Right cardiac atrium (tissue), 5 donors: ENCODE measurements at regions not wholly inside any gene's neighbourhood (a gene's known extent, or its start where the extent isn't known, plus 50 kb on each side); places are given as distances from the start of the nearest gene placed in this dataset.

Source experiments
- ATAC-seq, 2 donors: fragments of 200-7000 bp; cut with Tn5 transposase; one replicate each; pipeline versions ENCODE4 v1.8.0 to v1.9.1; 2020; ENCODE audit warnings: moderate library complexity in 2 of 2, mild to moderate bottlenecking in 1 of 2
- DNase-seq, 3 donors: peaks; one replicate each; pipeline ENCODE4 v3.0.0-alpha.2; 2020
- H3K27ac ChIP-seq: one replicate; pipeline ENCODE4 v1.5.1; 2013; ENCODE audit warnings: mild to moderate bottlenecking, low read length, control low read depth, moderate library complexity
- H3K27me3 ChIP-seq: one replicate; pipeline ENCODE4 v1.6.1; 2013; ENCODE audit not compliant: control insufficient read depth, insufficient read depth
- H3K4me1 ChIP-seq: one replicate; pipeline ENCODE4 v1.6.1; 2013; ENCODE audit warnings: low read length; ENCODE audit not compliant: control insufficient read depth, insufficient read depth
- H3K4me3 ChIP-seq: one replicate; pipeline ENCODE4 v1.5.1; 2013; ENCODE audit warnings: low read length, control low read depth
- H3K9me3 ChIP-seq: one replicate; pipeline ENCODE4 v1.6.1; 2013; ENCODE audit warnings: low read length; ENCODE audit not compliant: control insufficient read depth
- WGBS: extraction: QIAGEN DNeasy Blood & Tissue Kit; methylation state at CpG from one replicate; pipeline ENCODE4 v1.1.7; 2013; 5-methylcytosine and 5-hydroxymethylcytosine counted together
- intact Hi-C, 4 donors: fragments of 100-400 bp; cut with DNase I; formaldehyde crosslinking; loops; one replicate each; pipeline versions ENCODE4 v1.11.0 to v1.14.0; 2022 to 2023
- donor health status: healthy with polysubstance abuse.
- donor health status: DM: no; HTN: yes; CAD: no.
- donor health status: DM: no; HTN: no; CAD: no.
- donor health status: DM: no; HTN: yes; CAD: no; lungs with severe emphysema.
- donor health status: DM: yes; HTN: yes; CAD: no.

DNA sequence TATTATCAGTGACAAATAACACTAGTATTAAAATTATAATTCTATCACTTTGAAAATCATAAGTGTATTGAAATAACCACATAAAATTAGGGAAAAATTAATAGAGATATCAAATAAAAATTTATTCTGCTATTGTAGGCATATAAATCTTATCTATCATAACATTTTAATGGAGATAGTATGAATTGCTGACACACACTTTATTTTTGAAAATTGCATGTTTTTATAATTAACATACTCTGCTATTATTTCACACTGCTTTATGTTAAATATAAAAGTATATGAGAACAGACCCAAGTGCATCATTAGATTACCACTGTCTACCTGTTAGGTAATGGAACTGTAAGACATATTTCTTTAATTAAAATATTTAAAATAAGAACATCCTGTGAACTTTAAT lies 2150.2 kb downstream of the ARAP2 start:
- no peaks in the 10 kb centered on the region for H3K4me1 ChIP-seq
- H3K27me3 ChIP-seq, result no peaks in the 10 kb centered on the region
- H3K9me3 ChIP-seq, result no peaks in the 10 kb centered on the region
- intact Hi-C loops, result no loop called here
- no peak overlapping the region for H3K4me3 ChIP-seq
- DNase-seq, result no peak
- no peak for ATAC-seq
- no peak overlapping the region for H3K27ac ChIP-seq

DNA sequence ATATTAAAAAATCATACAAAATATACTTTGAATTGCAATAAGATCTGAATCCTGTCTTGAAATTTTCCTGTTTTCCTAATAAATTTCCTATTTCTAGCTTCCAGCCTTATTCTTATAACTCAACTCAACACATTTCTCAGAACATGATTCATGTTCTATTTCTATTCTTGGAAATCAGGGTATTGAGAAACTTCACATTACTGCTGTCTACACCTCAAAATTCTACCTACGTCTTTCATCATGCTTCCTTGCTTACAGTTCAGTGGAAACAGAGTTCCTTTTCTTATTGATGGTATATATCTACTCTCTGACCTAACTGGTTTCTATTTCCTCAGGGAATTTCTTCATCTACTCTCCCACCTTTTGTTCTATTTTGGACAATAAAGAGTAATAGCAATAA lies 2139.0 kb downstream of the ARAP2 start:
- 54% methylated on average over 1 of the region's 1 CpG for WGBS

DNA sequence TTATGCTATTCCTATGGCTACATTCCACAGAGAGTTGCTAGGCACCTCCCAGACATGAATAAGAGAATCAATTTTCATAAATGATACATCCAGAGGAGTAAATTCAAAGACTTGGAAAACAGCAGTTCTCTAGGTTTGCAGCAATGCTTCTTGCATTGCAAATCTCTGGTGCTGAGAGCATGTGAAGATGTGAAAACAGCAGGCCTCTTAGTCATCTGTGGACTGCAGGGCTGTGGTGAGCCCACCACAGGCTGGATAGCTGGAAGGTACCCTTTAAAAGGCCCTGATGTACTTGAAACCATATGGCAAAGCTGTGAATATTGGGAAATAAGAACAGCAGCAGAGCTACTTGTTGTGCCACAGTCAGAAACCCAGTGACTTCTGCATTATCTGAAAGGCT lies 2135.9 kb downstream of the ARAP2 start:
- intact Hi-C loops, result no loop called here
- Histone ChIP-seq H3K4me1 (no peaks in the 10 kb centered on the region), H3K27me3 (no peaks in the 10 kb centered on the region), H3K9me3 (no peaks in the 10 kb centered on the region), H3K4me3 (no peak overlapping the region), H3K27ac (no peak overlapping the region)
- DNase-seq (no peak), ATAC-seq (no peak)

More for the DNA sequence above, 2139.0 kb downstream of the ARAP2 start:
- no peak for DNase-seq
- Histone ChIP-seq H3K4me3 (no peak overlapping the region), H3K4me1 (no peaks in the 10 kb centered on the region), H3K9me3 (no peaks in the 10 kb centered on the region), H3K27ac (no peak overlapping the region), H3K27me3 (no peaks in the 10 kb centered on the region)
- intact Hi-C loops, result no loop called here
- no peak for ATAC-seq

DNA sequence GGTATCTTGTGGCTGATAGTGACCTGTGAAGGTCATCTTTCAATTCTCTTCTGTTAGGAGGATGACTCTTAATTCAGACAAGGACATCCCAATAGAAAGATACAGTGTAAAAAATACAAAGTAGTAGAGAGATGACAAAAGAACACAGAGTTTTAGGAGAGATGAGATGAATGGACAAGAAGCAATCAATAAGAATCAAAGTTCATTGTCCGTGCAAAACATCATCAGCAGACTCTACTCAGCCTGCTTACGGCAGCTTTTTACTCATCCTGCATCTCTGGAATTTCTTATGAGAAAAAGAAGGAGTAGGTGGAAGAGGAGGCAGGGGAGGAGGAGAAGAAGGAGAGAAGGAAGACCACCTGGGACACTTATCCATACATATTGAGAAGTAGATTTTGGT lies 2131.7 kb downstream of the ARAP2 start:
- 85% methylated on average over 2 of the region's 2 CpGs for WGBS
- H3K4me3 ChIP-seq, result no peak overlapping the region
- no peak for ATAC-seq
- intact Hi-C loops, result no loop called here
- no peaks in the 10 kb centered on the region for H3K4me1 ChIP-seq
- H3K27me3 ChIP-seq, result no peaks in the 10 kb centered on the region
- no peak for DNase-seq
- no peaks in the 10 kb centered on the region for H3K9me3 ChIP-seq
- H3K27ac ChIP-seq, result no peak overlapping the region

DNA sequence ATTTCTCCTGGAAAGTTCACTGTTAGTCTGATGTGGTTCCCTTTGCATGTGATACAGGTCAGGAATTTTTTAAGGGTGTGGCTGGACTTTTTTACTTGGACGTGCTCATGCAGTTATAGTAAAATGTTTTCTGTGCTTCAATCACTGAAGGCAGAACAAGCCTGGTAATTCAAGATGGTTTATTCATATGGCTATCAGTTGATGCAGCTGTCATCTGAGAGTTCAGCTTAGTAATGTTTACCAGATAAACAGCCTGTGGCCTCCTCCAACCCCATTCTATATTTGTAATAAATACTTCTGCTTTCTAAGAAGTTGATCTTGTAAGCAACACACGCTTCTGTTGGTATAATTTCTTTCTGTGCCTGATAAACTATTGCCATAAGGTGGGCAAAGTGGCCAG lies 2105.9 kb downstream of the ARAP2 start:
- Histone ChIP-seq H3K27ac (no peak overlapping the region), H3K9me3 (no peaks in the 10 kb centered on the region), H3K27me3 (no peaks in the 10 kb centered on the region), H3K4me1 (no peaks in the 10 kb centered on the region), H3K4me3 (no peak overlapping the region)
- 52% methylated on average over 2 of the region's 2 CpGs for WGBS
- no peak for ATAC-seq
- no peak for DNase-seq
- intact Hi-C loops, result no loop called here

DNA sequence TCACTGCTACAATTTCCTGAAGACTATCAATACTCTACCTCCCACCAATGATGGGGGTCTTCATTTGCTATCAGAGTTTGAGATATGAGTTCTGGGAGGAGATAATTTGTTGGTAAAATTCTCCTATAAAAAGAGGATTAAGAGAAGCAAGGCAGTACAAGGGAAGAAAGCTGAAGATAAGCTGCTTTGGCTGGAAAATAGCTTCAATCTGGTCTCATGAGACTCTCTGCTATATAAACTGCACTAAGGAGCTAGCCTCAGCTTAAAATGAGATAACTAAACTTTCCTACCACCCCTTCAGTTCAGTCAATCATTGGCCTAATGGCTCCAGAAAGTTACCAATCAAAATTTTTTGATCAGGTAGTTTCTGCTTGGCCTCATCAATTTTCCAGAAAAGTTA lies 2105.0 kb downstream of the ARAP2 start:
- Histone ChIP-seq H3K9me3 (no peaks in the 10 kb centered on the region), H3K27ac (no peak overlapping the region), H3K4me3 (no peak overlapping the region), H3K4me1 (no peaks in the 10 kb centered on the region), H3K27me3 (no peaks in the 10 kb centered on the region)
- intact Hi-C loops, result no loop called here
- DNase-seq (no peak), ATAC-seq (no peak)

DNA sequence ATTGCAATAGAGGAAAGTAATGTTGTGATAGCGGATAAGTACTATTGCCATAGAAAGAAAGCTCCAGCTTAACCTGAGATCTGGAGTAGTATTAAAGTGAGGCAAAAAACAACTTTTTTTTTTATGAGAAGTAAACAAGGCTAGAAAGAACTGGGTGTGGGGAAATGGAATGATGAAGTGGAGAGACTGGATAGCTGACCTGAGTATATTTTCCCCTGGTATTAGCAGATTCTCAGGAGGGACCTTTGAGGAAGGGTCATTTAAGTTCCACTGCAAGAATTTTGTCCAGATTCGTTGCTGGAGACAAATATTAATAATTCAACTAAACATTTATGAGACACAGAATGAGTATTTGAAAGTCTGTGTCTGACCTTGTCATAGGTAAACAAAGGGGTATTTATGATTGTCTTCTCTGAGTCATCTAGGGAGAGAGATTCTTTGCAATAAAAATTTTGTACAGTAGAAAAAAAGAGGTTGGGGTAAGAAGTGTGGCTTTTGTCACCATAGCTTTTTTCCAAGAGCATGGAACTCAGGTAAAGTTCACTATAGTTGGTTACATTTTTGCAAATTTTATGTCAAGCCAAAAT lies 2095.9 kb downstream of the ARAP2 start:
- Histone ChIP-seq H3K9me3 (no peaks in the 10 kb centered on the region), H3K4me3 (no peak overlapping the region), H3K27me3 (no peaks in the 10 kb centered on the region), H3K27ac (no peak overlapping the region), H3K4me1 (no peaks in the 10 kb centered on the region)
- intact Hi-C loops, result no loop called here
- no peak for DNase-seq
- no peak for ATAC-seq
- WGBS, result 74% methylated on average over 2 of the region's 2 CpGs

DNA sequence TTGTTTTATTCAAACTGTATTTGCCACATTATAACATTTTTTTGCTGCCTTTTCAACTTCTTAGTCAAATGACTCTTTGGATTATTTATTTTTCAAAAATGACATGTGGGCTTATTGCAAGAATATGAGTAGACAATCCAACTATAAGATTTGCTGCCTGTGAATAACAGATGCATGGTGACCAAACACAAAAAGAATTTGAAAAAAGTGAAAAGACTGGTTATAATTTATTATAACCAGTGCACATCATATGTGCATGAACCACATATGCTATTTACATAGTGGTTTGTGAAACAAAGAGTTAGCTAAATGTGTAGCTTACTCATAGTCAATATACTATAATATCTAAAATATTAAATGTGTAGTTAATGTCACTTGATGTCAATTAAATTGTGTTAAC lies 2086.8 kb downstream of the ARAP2 start:
- intact Hi-C loops, result no loop called here
- Histone ChIP-seq H3K4me1 (no peaks in the 10 kb centered on the region), H3K27me3 (no peaks in the 10 kb centered on the region), H3K9me3 (no peaks in the 10 kb centered on the region), H3K4me3 (no peak overlapping the region), H3K27ac (no peak overlapping the region)
- DNase-seq, result no peak
- ATAC-seq, result no peak

DNA sequence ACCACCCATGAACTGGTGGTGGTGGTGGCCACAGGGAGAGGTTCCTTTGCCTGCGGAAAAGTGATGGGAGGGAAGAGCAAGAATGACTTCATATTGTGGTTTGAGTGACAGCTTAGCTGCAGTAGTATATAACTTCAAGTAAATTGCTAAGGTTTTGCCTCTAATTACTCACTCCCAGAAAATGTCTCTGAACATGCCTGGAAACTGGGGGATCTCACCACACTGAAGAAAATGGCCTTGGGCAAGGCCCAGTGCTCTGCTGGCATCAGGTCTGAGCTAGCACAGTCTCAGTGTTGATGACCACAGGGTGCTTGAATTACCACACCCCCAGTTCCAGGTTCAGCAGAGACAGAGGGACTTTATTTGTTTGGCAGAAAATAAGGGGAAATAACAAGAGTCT lies 2085.4 kb downstream of the ARAP2 start:
- 88% methylated on average over 1 of the region's 1 CpG for WGBS
- intact Hi-C loops, result no loop called here

DNA sequence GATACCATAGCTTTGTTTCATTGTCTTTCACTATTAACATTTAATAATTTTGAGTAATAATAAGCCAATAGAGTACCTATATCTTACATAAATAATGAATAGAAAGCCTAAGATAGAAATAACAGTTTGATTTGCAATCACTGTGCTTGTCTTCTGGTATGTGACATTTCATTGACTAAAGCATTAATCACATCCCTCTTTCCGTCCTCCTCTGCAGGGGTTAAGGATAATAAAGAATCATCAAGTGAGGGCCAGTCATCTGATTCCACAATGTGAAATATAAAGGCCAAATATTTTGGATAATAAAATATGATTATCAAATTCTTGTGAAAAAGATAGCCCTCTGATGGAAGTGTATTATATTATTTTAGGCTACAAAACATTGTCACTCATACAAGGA lies 2073.4 kb downstream of the ARAP2 start:
- Histone ChIP-seq H3K4me1 (no peaks in the 10 kb centered on the region), H3K4me3 (no peak overlapping the region), H3K27me3 (no peaks in the 10 kb centered on the region), H3K9me3 (no peaks in the 10 kb centered on the region), H3K27ac (no peak overlapping the region)
- no peak for DNase-seq
- ATAC-seq, result no peak
- intact Hi-C loops, result no loop called here
- WGBS, result 54% methylated on average over 1 of the region's 1 CpG

More for the DNA sequence above, 2085.4 kb downstream of the ARAP2 start:
- Histone ChIP-seq H3K4me3 (no peak overlapping the region), H3K4me1 (no peaks in the 10 kb centered on the region), H3K27me3 (no peaks in the 10 kb centered on the region), H3K9me3 (no peaks in the 10 kb centered on the region), H3K27ac (no peak overlapping the region)
- DNase-seq, result no peak
- ATAC-seq, result no peak

DNA sequence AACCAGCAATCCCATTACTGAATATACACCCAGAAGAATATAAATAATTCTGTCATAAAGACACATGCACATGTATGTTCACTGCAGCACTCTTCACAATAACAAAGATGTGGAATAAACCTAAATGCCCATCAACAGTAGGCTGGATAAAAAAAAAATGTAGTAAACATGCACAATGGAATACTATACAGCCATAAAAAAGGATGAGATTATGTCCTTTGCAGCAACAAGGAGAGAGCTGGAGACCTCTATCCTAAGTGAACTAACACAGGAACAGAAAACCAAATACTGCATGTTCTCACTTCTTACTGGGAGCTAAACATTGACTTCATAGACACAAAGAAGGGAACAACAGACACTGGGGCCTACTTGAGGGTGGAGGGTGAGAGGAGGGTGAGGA lies 2067.7 kb downstream of the ARAP2 start:
- DNase-seq (no peak), ATAC-seq (no peak)
- Histone ChIP-seq H3K9me3 (no peaks in the 10 kb centered on the region), H3K4me1 (no peaks in the 10 kb centered on the region), H3K4me3 (no peak overlapping the region), H3K27me3 (no peaks in the 10 kb centered on the region), H3K27ac (no peak overlapping the region)
- intact Hi-C loops, result no loop called here

DNA sequence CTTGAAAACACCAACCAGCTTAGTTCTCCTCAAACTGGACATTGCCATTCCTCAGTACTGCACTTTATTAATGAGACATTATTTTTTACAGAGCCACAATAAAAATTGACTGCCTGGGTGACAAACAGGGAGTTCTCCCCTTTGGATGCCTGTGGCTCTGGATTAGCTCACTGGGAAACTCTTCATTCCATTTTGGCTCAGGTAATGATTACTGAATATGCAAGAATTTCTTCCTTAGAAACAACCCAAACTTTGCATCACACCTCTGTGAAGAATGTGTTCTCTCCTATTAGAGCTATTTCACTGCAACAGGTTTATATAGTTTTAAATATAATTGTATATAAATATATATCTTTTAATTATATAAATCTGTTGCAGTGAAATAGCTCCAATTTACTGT lies 2065.8 kb downstream of the ARAP2 start:
- DNase-seq (no peak), ATAC-seq (no peak)

More for the DNA sequence above, 2065.8 kb downstream of the ARAP2 start:
- Histone ChIP-seq H3K27ac (no peak overlapping the region), H3K27me3 (no peaks in the 10 kb centered on the region), H3K4me3 (no peak overlapping the region), H3K9me3 (no peaks in the 10 kb centered on the region), H3K4me1 (no peaks in the 10 kb centered on the region)
- intact Hi-C loops, result no loop called here
